ENCODE measurements at regions not wholly inside any gene's neighbourhood (a gene's known extent, or its start where the extent isn't known, plus 50 kb on each side); places are given as distances from the start of the nearest gene placed in this dataset.

DNA sequence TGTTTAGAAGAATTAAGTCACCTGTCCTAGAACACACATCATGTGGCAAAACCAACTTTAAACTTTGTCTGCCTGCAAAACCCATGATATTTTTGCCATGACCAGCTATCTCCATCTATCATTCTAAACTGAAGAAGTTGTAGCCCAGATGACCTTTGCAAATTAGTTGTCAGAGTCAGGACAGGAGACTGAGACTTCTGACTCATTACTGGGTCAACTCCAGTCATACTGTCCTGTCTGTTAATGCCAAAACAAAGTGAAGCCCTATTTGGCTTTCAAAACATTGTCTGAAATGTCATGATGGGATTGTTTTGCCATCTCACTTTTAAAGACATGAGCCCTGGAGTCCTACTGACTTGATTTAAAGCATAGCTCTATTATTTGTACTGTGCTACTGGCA, 365.7 kb upstream of the CPEB2 start:
- TF ChIP-seq, protein P1, sequence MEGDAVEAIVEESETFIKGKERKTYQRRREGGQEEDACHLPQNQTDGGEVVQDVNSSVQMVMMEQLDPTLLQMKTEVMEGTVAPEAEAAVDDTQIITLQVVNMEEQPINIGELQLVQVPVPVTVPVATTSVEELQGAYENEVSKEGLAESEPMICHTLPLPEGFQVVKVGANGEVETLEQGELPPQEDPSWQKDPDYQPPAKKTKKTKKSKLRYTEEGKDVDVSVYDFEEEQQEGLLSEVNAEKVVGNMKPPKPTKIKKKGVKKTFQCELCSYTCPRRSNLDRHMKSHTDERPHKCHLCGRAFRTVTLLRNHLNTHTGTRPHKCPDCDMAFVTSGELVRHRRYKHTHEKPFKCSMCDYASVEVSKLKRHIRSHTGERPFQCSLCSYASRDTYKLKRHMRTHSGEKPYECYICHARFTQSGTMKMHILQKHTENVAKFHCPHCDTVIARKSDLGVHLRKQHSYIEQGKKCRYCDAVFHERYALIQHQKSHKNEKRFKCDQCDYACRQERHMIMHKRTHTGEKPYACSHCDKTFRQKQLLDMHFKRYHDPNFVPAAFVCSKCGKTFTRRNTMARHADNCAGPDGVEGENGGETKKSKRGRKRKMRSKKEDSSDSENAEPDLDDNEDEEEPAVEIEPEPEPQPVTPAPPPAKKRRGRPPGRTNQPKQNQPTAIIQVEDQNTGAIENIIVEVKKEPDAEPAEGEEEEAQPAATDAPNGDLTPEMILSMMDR (IDR thresholded peaks at IDR 0.05 in 8 of 11, conservative IDR thresholded peaks at IDR 0.05 in 3 of 11) = no peak
- TF ChIP-seq POLR2AphosphoS5 (IDR thresholded peaks at IDR 0.05) = no peak

All from spleen (tissue), 7 donors.